H1 (cell line): ENCODE measurements at regions not wholly inside any gene's neighbourhood (a gene's known extent, or its start where the extent isn't known, plus 50 kb on each side); places are given as distances from the start of the nearest gene placed in this dataset.

Experiments
- BACH1 ChIP-seq: IDR thresholded peaks from 2 replicates; pipeline ENCODE4 v1.6.1; 2012; ENCODE audit warnings: low read length, improper control_type of control experiment
- EGR1 ChIP-seq: IDR thresholded peaks from 2 replicates; pipeline ENCODE4 v1.6.1; 2011; ENCODE audit warnings: low read depth, low read length, borderline replicate concordance
- HDAC2 ChIP-seq, 2 experiments: fragments of 300-600 bp in 1 of 2; sonication (generic) in 1 of 2; IDR thresholded peaks; 2 replicates each; pipeline ENCODE4 v1.6.1; 2011 to 2012; ENCODE audit warnings: low read depth in 2 of 2, low read length in 2 of 2, mild to moderate bottlenecking in 2 of 2, moderate library complexity in 2 of 2, borderline replicate concordance in 1 of 2, inconsistent platforms in 1 of 2
- JUN ChIP-seq: IDR thresholded peaks from 2 replicates; pipeline ENCODE4 v1.6.1; 2011; ENCODE audit warnings: low read depth, mild to moderate bottlenecking, improper control_type of control experiment, low read length
- POLR2A ChIP-seq, 2 experiments: IDR thresholded peaks; 1 replicate in 1 of 2; 2 replicates in 1 of 2; pipeline ENCODE4 v1.6.1; 2011; ENCODE audit warnings: low read depth in 2 of 2, low read length in 2 of 2, mild to moderate bottlenecking in 2 of 2; ENCODE audit errors: control extremely low read depth in 1 of 2
- POU5F1 ChIP-seq: IDR thresholded peaks from 2 replicates; pipeline ENCODE4 v1.6.1; 2011; ENCODE audit warnings: low read depth, mild to moderate bottlenecking, low read length, moderate library complexity
- SIN3A ChIP-seq, 2 experiments: IDR thresholded peaks in 1 of 2; conservative IDR thresholded peaks in 1 of 2; 2 replicates each; pipeline ENCODE4 v1.6.1; 2011 to 2012; ENCODE audit warnings: low read length in 2 of 2, improper control_type of control experiment in 1 of 2, low read depth in 1 of 2, mild to moderate bottlenecking in 1 of 2
- SRF ChIP-seq: IDR thresholded peaks from 2 replicates; pipeline ENCODE4 v1.6.1; 2011; ENCODE audit warnings: mild to moderate bottlenecking, low read depth, low read length, moderate library complexity
- ZNF274 ChIP-seq: IDR thresholded peaks from 2 replicates; pipeline ENCODE4 v1.7.0; 2012; ENCODE audit warnings: low read length, borderline replicate concordance; ENCODE audit errors: extremely low read depth

- no peak for TF ChIP-seq POLR2A (IDR thresholded peaks at IDR 0.05; ENCODE audit: control extremely low read depth in 1 of 2, low read depth in 2 of 2, low read length in 2 of 2)
- no peak for TF ChIP-seq POU5F1
- TF ChIP-seq BACH1, result no peak
- TF ChIP-seq SRF, result no peak
- no peak for TF ChIP-seq SIN3A (conservative IDR thresholded peaks at IDR 0.05 in 1 of 2, IDR thresholded peaks at IDR 0.05 in 1 of 2; ENCODE audit: low read depth in 1 of 2, low read length in 2 of 2)
- TF ChIP-seq EGR1, result no peak
- TF ChIP-seq HDAC2 (IDR thresholded peaks at IDR 0.05; ENCODE audit: borderline replicate concordance in 1 of 2, low read depth in 2 of 2, low read length in 2 of 2), result no peak
- TF ChIP-seq JUN, result no peak
- no peak for TF ChIP-seq ZNF274
Measured at GRCh38 chr18:47397671-47398319, 146.3 kb upstream of the SKOR2 start.
